Psoas muscle (tissue), 7 donors: ENCODE measurements at regions not wholly inside any gene's neighbourhood (a gene's known extent, or its start where the extent isn't known, plus 50 kb on each side); places are given as distances from the start of the nearest gene placed in this dataset.

ENCODE experiments used
- ATAC-seq, 4 donors: fragments of 200-7000 bp; cut with Tn5 transposase; one replicate each; pipeline ENCODE4 v1.9.1; 2020; ENCODE audit warnings: moderate library complexity in 3 of 4, mild to moderate bottlenecking in 2 of 4
- DNase-seq, 2 donors: peaks; one replicate each; pipeline ENCODE4 v3.0.0-alpha.2; 2020
- H3K27ac ChIP-seq: fragments of 200-600 bp; one replicate; pipeline ENCODE4 v1.8.0; 2022
- H3K27me3 ChIP-seq, 3 donors: fragments of 200-600 bp in 1 of 3; one replicate each; pipeline versions ENCODE4 v1.6.1 to v1.8.0; 2013 to 2022; ENCODE audit warnings: low read length in 2 of 3, mild to moderate bottlenecking in 2 of 3, moderate library complexity in 1 of 3; ENCODE audit not compliant: insufficient read depth in 3 of 3
- H3K36me3 ChIP-seq, 2 donors: fragments of 200-600 bp in 1 of 2; one replicate each; pipeline versions ENCODE4 v1.6.1 to v1.8.0; 2013 to 2022; ENCODE audit warnings: low read depth in 1 of 2, mild to moderate bottlenecking in 1 of 2, moderate library complexity in 1 of 2; ENCODE audit not compliant: insufficient read depth in 1 of 2
- H3K4me1 ChIP-seq: fragments of 200-600 bp; one replicate; pipeline ENCODE4 v1.8.0; 2022
- H3K4me3 ChIP-seq: fragments of 200-600 bp; one replicate; pipeline ENCODE4 v1.8.0; 2022; ENCODE audit warnings: mild to moderate bottlenecking
- H3K9me3 ChIP-seq: fragments of 200-600 bp; one replicate; pipeline ENCODE4 v1.8.0; 2022
- WGBS, 3 donors: extraction: QIAGEN DNeasy Blood & Tissue Kit; methylation state at CpG; one replicate each; pipeline versions ENCODE4 v1.1.6 to v1.1.7; 2013; 5-methylcytosine and 5-hydroxymethylcytosine counted together
- intact Hi-C, 2 donors: fragments of 100-400 bp; cut with DNase I; formaldehyde crosslinking; loops; one replicate each; pipeline versions ENCODE4 v1.11.0 to v1.14.2; 2022
- TF ChIP-seq, protein P1 (sequence below): fragments of 200-600 bp; IDR thresholded peaks from one replicate; pipeline ENCODE4 v1.8.0; 2022; ENCODE audit warnings: antibody characterized with exemption
- donor health status: healthy with polysubstance abuse.
- donor health status: DM: no; HTN: no; CAD: no; lungs with moderate emphysema.
- donor health status: Bipolar disorder and iron deficiency.
- donor health status: healthy.
- donor health status: DM: yes; HTN: yes; CAD: no.
- donor health status: DM: no; HTN: no; CAD: no.
- donor health status: DM: yes; HTN: yes; CAD: no.

DNA sequence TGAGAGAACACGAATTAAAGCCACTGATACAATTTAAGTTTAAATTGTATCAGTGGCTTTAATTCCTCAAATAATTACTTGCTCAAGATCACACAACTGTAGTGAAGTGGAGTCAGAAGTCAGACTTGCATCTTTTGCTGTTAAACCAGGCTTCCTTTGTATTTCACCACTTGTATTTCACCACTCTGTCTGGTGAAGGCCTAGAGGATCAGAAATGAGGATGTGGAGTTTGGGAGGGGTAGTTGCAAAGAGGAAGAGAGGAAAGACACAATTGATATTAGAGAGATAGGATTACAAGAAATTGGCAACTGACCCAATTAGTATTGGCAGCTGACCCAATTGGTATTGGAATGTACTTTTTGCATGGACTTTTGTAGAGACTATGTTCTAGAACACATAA is 288.1 kb upstream of the GPR149 start:
- H3K27me3 ChIP-seq: no peaks in the 10 kb centered on the region
- WGBS, 3 donors: 57 to 66% (median 59%) methylated on average over 1 of the region's 1 CpG
- DNase-seq: no peak
- H3K9me3 ChIP-seq: no peaks in the 10 kb centered on the region
- H3K27ac ChIP-seq: no peak overlapping the region
- H3K36me3 ChIP-seq: no peaks in the 10 kb centered on the region
- no peaks in the 10 kb centered on the region for H3K4me1 ChIP-seq
- no peak overlapping the region for H3K4me3 ChIP-seq
- intact Hi-C loops: no loop called here
- TF ChIP-seq, protein P1, sequence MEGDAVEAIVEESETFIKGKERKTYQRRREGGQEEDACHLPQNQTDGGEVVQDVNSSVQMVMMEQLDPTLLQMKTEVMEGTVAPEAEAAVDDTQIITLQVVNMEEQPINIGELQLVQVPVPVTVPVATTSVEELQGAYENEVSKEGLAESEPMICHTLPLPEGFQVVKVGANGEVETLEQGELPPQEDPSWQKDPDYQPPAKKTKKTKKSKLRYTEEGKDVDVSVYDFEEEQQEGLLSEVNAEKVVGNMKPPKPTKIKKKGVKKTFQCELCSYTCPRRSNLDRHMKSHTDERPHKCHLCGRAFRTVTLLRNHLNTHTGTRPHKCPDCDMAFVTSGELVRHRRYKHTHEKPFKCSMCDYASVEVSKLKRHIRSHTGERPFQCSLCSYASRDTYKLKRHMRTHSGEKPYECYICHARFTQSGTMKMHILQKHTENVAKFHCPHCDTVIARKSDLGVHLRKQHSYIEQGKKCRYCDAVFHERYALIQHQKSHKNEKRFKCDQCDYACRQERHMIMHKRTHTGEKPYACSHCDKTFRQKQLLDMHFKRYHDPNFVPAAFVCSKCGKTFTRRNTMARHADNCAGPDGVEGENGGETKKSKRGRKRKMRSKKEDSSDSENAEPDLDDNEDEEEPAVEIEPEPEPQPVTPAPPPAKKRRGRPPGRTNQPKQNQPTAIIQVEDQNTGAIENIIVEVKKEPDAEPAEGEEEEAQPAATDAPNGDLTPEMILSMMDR: no peak
- no peak for ATAC-seq

- DNase-seq (no peak), ATAC-seq (no peak)
- H3K4me3 ChIP-seq: no peak overlapping the region
- intact Hi-C loops: no loop called here
- no peaks in the 10 kb centered on the region for H3K9me3 ChIP-seq
- H3K36me3 ChIP-seq: no peaks in the 10 kb centered on the region
- TF ChIP-seq, protein P1: no peak
- no peaks in the 10 kb centered on the region for H3K4me1 ChIP-seq
- H3K27me3 ChIP-seq: no peaks in the 10 kb centered on the region
- no peak overlapping the region for H3K27ac ChIP-seq
- 39 to 49% (median 48%) methylated on average over 3 of the region's 3 CpGs for WGBS, 3 donors
Observed at GRCh38 chr3:154716170-154716569, 286.2 kb upstream of the GPR149 start.

- no peak for ATAC-seq
- no peaks in the 10 kb centered on the region for H3K9me3 ChIP-seq
- 75 to 81% (median 79%) methylated on average over 1 of the region's 1 CpG for WGBS, 3 donors
Observed at GRCh38 chr3:154708554-154708953, 278.6 kb upstream of the GPR149 start.

GRCh38 chr3:154701055-154701454 is 271.1 kb upstream of the GPR149 start:
- no peak for ATAC-seq
- H3K4me1 ChIP-seq: no peaks in the 10 kb centered on the region
- DNase-seq: no peak
- no peaks in the 10 kb centered on the region for H3K9me3 ChIP-seq
- no peak overlapping the region for H3K4me3 ChIP-seq
- H3K27ac ChIP-seq: no peak overlapping the region
- TF ChIP-seq, protein P1: no peak
- 92 to 98% (median 96%) methylated on average over 3 of the region's 3 CpGs for WGBS, 3 donors
- intact Hi-C loops: no loop called here
- no peaks in the 10 kb centered on the region for H3K36me3 ChIP-seq
- no peaks in the 10 kb centered on the region for H3K27me3 ChIP-seq

More at GRCh38 chr3:154708554-154708953, 278.6 kb upstream of the GPR149 start:
- DNase-seq: no peak
- Histone ChIP-seq H3K4me1 (no peaks in the 10 kb centered on the region), H3K4me3 (no peak overlapping the region), H3K27ac (no peak overlapping the region), H3K36me3 (no peaks in the 10 kb centered on the region), H3K27me3 (no peaks in the 10 kb centered on the region)
- TF ChIP-seq, protein P1: no peak
- intact Hi-C loops: no loop called here

GRCh38 chr3:154690413-154690812 is 260.4 kb upstream of the GPR149 start:
- TF ChIP-seq, protein P1: no peak
- Histone ChIP-seq H3K9me3 (no peaks in the 10 kb centered on the region), H3K36me3 (no peaks in the 10 kb centered on the region), H3K27ac (no peak overlapping the region), H3K27me3 (no peaks in the 10 kb centered on the region), H3K4me1 (no peaks in the 10 kb centered on the region), H3K4me3 (no peak overlapping the region)
- intact Hi-C loops: no loop called here
- no peak for ATAC-seq
- no peak for DNase-seq
